Chondrocyte (in vitro differentiated cells): ENCODE measurements at regions not wholly inside any gene's neighbourhood (a gene's known extent, or its start where the extent isn't known, plus 50 kb on each side); places are given as distances from the start of the nearest gene placed in this dataset.

Experiments
- DNase-seq: peaks from one replicate; pipeline ENCODE4 v3.0.0; 2021; ENCODE audit warnings: mixed read lengths, low spot score
- H3K27ac Mint-ChIP-seq: one replicate; pipeline ENCODE4 v1.8.0; 2021; ENCODE audit warnings: mild to moderate bottlenecking, moderate library complexity, mixed read lengths; ENCODE audit not compliant: unreplicated experiment
- H3K27me3 Mint-ChIP-seq: 2 replicates; pipeline ENCODE4 v1.8.0; 2021; ENCODE audit warnings: low read depth, mixed read lengths
- H3K36me3 Mint-ChIP-seq: 2 replicates; pipeline ENCODE4 v1.8.0; 2021; ENCODE audit warnings: low read depth, mixed read lengths
- H3K4me1 Mint-ChIP-seq: 2 replicates; pipeline ENCODE4 v1.8.0; 2021; ENCODE audit warnings: low read depth, mild to moderate bottlenecking, mixed read lengths
- H3K4me3 Mint-ChIP-seq: one replicate; pipeline ENCODE4 v1.8.0; 2021; ENCODE audit warnings: mild to moderate bottlenecking, moderate library complexity, mixed read lengths; ENCODE audit not compliant: unreplicated experiment
- H3K9me3 Mint-ChIP-seq: 2 replicates; pipeline ENCODE4 v1.8.0; 2021; ENCODE audit warnings: low read depth, mixed read lengths
- CTCF ChIP-seq: fragments of 200-600 bp; sonication (generic); IDR thresholded peaks from 2 replicates; pipeline ENCODE4 v1.5.0; 2021; ENCODE audit warnings: antibody characterized with exemption, mild to moderate bottlenecking, moderate library complexity

GRCh38 chr4:178320003-178320402 is 877.8 kb upstream of the AGA start:
- TF ChIP-seq CTCF: no peak
- Mint-ChIP-seq H3K27ac (no peak overlapping the region), H3K4me3 (no peak overlapping the region), H3K27me3 (no peaks in the 10 kb centered on the region), H3K4me1 (no peaks in the 10 kb centered on the region), H3K9me3 (peaks cover 21% of the 10 kb centered on the region), H3K36me3 (no peaks in the 10 kb centered on the region)
- DNase-seq: no peak

GRCh38 chr4:178322524-178323183 is 880.4 kb upstream of the AGA start:
- Mint-ChIP-seq H3K36me3 (no peaks in the 10 kb centered on the region), H3K27ac (no peak overlapping the region), H3K4me3 (no peak overlapping the region), H3K27me3 (no peaks in the 10 kb centered on the region), H3K4me1 (no peaks in the 10 kb centered on the region), H3K9me3 (peaks cover 17% of the 10 kb centered on the region)
- no peak for TF ChIP-seq CTCF
- no peak for DNase-seq

- TF ChIP-seq CTCF: no peak
- H3K36me3 Mint-ChIP-seq: no peaks in the 10 kb centered on the region
- no peak overlapping the region for H3K4me3 Mint-ChIP-seq
- peaks cover 5% of the 10 kb centered on the region for H3K9me3 Mint-ChIP-seq
- H3K27ac Mint-ChIP-seq: no peak overlapping the region
- no peak for DNase-seq
- no peaks in the 10 kb centered on the region for H3K4me1 Mint-ChIP-seq
- no peaks in the 10 kb centered on the region for H3K27me3 Mint-ChIP-seq
These were observed 887.1 kb upstream of the AGA start for GRCh38 chr4:178329226-178329872.

GRCh38 chr4:178333355-178333754 is 891.1 kb upstream of the AGA start:
- no peak for DNase-seq
- Mint-ChIP-seq H3K4me3 (no peak overlapping the region), H3K4me1 (no peaks in the 10 kb centered on the region), H3K27ac (no peak overlapping the region), H3K27me3 (no peaks in the 10 kb centered on the region), H3K9me3 (peaks cover 15% of the 10 kb centered on the region), H3K36me3 (no peaks in the 10 kb centered on the region)
- TF ChIP-seq CTCF: no peak

- H3K27ac Mint-ChIP-seq: no peak overlapping the region
- H3K4me1 Mint-ChIP-seq: no peaks in the 10 kb centered on the region
- no peak for DNase-seq
- H3K9me3 Mint-ChIP-seq: peaks cover 10% of the 10 kb centered on the region
- no peak for TF ChIP-seq CTCF
- no peaks in the 10 kb centered on the region for H3K27me3 Mint-ChIP-seq
- no peak overlapping the region for H3K4me3 Mint-ChIP-seq
- H3K36me3 Mint-ChIP-seq: no peaks in the 10 kb centered on the region
These were observed 897.5 kb upstream of the AGA start for GRCh38 chr4:178339769-178340168.
